Endodermal cell (in vitro differentiated cells): ENCODE measurements at regions not wholly inside any gene's neighbourhood (a gene's known extent, or its start where the extent isn't known, plus 50 kb on each side); places are given as distances from the start of the nearest gene placed in this dataset.

ENCODE experiments used
- DNase-seq: peaks from one replicate; pipeline ENCODE4 v3.0.0-alpha.2; 2017
- H3K27ac ChIP-seq: 2 replicates; pipeline ENCODE4 v1.5.1; 2013; ENCODE audit warnings: mild to moderate bottlenecking, low read depth, low read length, moderate library complexity
- H3K27me3 ChIP-seq: 2 replicates; pipeline ENCODE4 v1.6.1; 2013; ENCODE audit warnings: mild to moderate bottlenecking, low read length, moderate library complexity; ENCODE audit not compliant: insufficient read depth, control insufficient read depth, poor library complexity, severe bottlenecking
- H3K36me3 ChIP-seq: 2 replicates; pipeline ENCODE4 v1.7.0; 2013; ENCODE audit warnings: mild to moderate bottlenecking, low read length, moderate library complexity; ENCODE audit not compliant: control insufficient read depth, insufficient read depth
- H3K4me1 ChIP-seq: one replicate; pipeline ENCODE4 v1.7.0; 2013; ENCODE audit warnings: low read length; ENCODE audit not compliant: control insufficient read depth, insufficient read depth
- H3K4me3 ChIP-seq: 2 replicates; pipeline ENCODE4 v1.5.1; 2013; ENCODE audit warnings: mild to moderate bottlenecking, low read length, moderate library complexity
- H3K9ac ChIP-seq: 2 replicates; pipeline ENCODE4 v1.6.1; 2013; ENCODE audit warnings: mild to moderate bottlenecking, low read length, moderate library complexity; ENCODE audit not compliant: poor library complexity, severe bottlenecking; ENCODE audit errors: extremely low read depth
- H3K9me3 ChIP-seq: 2 replicates; pipeline ENCODE4 v1.6.1; 2013; ENCODE audit warnings: mild to moderate bottlenecking, low read length, moderate library complexity; ENCODE audit not compliant: control insufficient read depth
- H3K27ac Mint-ChIP-seq: 2 replicates; pipeline ENCODE4 v1.8.0; 2020; ENCODE audit warnings: mixed read lengths
- H3K27me3 Mint-ChIP-seq: 2 replicates; pipeline ENCODE4 v1.8.0; 2021; ENCODE audit warnings: mild to moderate bottlenecking, mixed read lengths; ENCODE audit not compliant: insufficient read depth
- H3K36me3 Mint-ChIP-seq: 2 replicates; pipeline ENCODE4 v1.8.0; 2020; ENCODE audit warnings: low read depth, mixed read lengths
- H3K4me1 Mint-ChIP-seq: 2 replicates; pipeline ENCODE4 v1.8.0; 2020; ENCODE audit warnings: mixed read lengths
- H3K4me3 Mint-ChIP-seq: 2 replicates; pipeline ENCODE4 v1.8.0; 2020; ENCODE audit warnings: mild to moderate bottlenecking, moderate library complexity, mixed read lengths
- H3K9me3 Mint-ChIP-seq: 2 replicates; pipeline ENCODE4 v1.8.0; 2020; ENCODE audit warnings: mild to moderate bottlenecking, mixed read lengths
- CTCF ChIP-seq: fragments of 200-600 bp; sonication (generic); conservative IDR thresholded peaks from 2 replicates; pipeline ENCODE4 v1.5.0; 2021; ENCODE audit warnings: antibody characterized with exemption, mild to moderate bottlenecking
- WGBS, 2 experiments: methylation state at CpG; one replicate each; pipeline versions ENCODE4 v1.1.5 to v1.1.7; 2013; ENCODE audit warnings: missing lambda C conversion rate in 2 of 2, mixed read lengths in 1 of 2; ENCODE audit not compliant: insufficient coverage in 1 of 2, insufficient read length in 1 of 2; 5-methylcytosine and 5-hydroxymethylcytosine counted together

GRCh38 chr20:52572687-52573086 is 381.1 kb upstream of the ZFP64 start:
- 87% methylated on average over 1 of the region's 1 CpG; no CpG with 5 or more reads in 1 of the 2 experiments for WGBS, 2 experiments
- no peaks in the 10 kb centered on the region for H3K27me3 ChIP-seq
- Mint-ChIP-seq H3K27me3 (no peaks in the 10 kb centered on the region), H3K4me3 (no peak overlapping the region), H3K36me3 (no peaks in the 10 kb centered on the region), H3K4me1 (no peaks in the 10 kb centered on the region), H3K9me3 (peaks cover 6% of the 10 kb centered on the region), H3K27ac (no peak overlapping the region)
- H3K4me3 ChIP-seq: no peak overlapping the region
- TF ChIP-seq CTCF: no peak
- no peak for DNase-seq
- H3K9ac ChIP-seq: no peak overlapping the region
- no peaks in the 10 kb centered on the region for H3K36me3 ChIP-seq
- no peak overlapping the region for H3K27ac ChIP-seq
- no peaks in the 10 kb centered on the region for H3K4me1 ChIP-seq
- H3K9me3 ChIP-seq: peaks cover 5% of the 10 kb centered on the region

- Mint-ChIP-seq H3K4me3 (no peak overlapping the region), H3K27me3 (no peaks in the 10 kb centered on the region), H3K4me1 (peaks cover 2% of the 10 kb centered on the region), H3K9me3 (peaks cover 3% of the 10 kb centered on the region), H3K36me3 (no peaks in the 10 kb centered on the region), H3K27ac (no peak overlapping the region)
- H3K4me1 ChIP-seq: no peaks in the 10 kb centered on the region
- H3K4me3 ChIP-seq: no peak overlapping the region
- H3K27ac ChIP-seq: no peak overlapping the region
- H3K9ac ChIP-seq: no peak overlapping the region
- H3K27me3 ChIP-seq: no peaks in the 10 kb centered on the region
- TF ChIP-seq CTCF: no peak
- 94 to 95% methylated on average over 3 of the region's 3 CpGs for WGBS, 2 experiments
- DNase-seq: no peak
- H3K36me3 ChIP-seq: no peaks in the 10 kb centered on the region
- H3K9me3 ChIP-seq: no peaks in the 10 kb centered on the region
Observed at GRCh38 chr20:52569201-52569600, 377.6 kb upstream of the ZFP64 start.

GRCh38 chr20:52565614-52566013 is 374.0 kb upstream of the ZFP64 start:
- no peaks in the 10 kb centered on the region for H3K9me3 Mint-ChIP-seq
- 93 to 100% methylated on average over 1 to 2 of the region's 2 CpGs for WGBS, 2 experiments
- H3K4me3 Mint-ChIP-seq: no peak overlapping the region
- Histone ChIP-seq H3K4me3 (no peak overlapping the region), H3K4me1 (no peaks in the 10 kb centered on the region), H3K27ac (no peak overlapping the region), H3K9ac (no peak overlapping the region), H3K27me3 (no peaks in the 10 kb centered on the region), H3K9me3 (no peaks in the 10 kb centered on the region), H3K36me3 (no peaks in the 10 kb centered on the region)
- H3K27me3 Mint-ChIP-seq: no peaks in the 10 kb centered on the region
- DNase-seq: no peak
- no peak overlapping the region for H3K27ac Mint-ChIP-seq
- H3K36me3 Mint-ChIP-seq: no peaks in the 10 kb centered on the region
- TF ChIP-seq CTCF: no peak
- peaks cover 2% of the 10 kb centered on the region for H3K4me1 Mint-ChIP-seq
